CD14-positive monocyte (primary cell): ENCODE measurements at regions not wholly inside any gene's neighbourhood (a gene's known extent, or its start where the extent isn't known, plus 50 kb on each side); places are given as distances from the start of the nearest gene placed in this dataset.
"Not testable (repeated sequence)": the region's sequence is repeated elsewhere in the genome, so short reads cannot be mapped to it uniquely, and the experiment has no call there.

Experiments
- DNase-seq, 3 donors: peaks; one replicate each; pipeline ENCODE4 v3.0.0-alpha.2; 2011 to 2022
- H2AFZ ChIP-seq: 2 replicates; pipeline ENCODE4 v1.6.0; 2012; ENCODE audit warnings: mild to moderate bottlenecking, low read depth, low read length, inconsistent platforms; ENCODE audit not compliant: insufficient read depth, poor library complexity, severe bottlenecking
- H3K27ac ChIP-seq, 2 donors: 1 replicate in 1 of 2; 2 replicates in 1 of 2; pipeline ENCODE4 v1.5.1; 2012 to 2013; ENCODE audit warnings: low read length in 2 of 2, control low read depth in 1 of 2, inconsistent platforms in 1 of 2, low read depth in 1 of 2, mild to moderate bottlenecking in 1 of 2
- H3K27me3 ChIP-seq, 2 donors: one replicate each; pipeline versions ENCODE4 v1.6.0 to v1.6.1; 2011 to 2013; ENCODE audit warnings: low read length in 2 of 2; ENCODE audit not compliant: control insufficient read depth in 2 of 2, insufficient read depth in 2 of 2
- H3K36me3 ChIP-seq, 2 donors: replicated peaks in 1 of 2; 1 replicate in 1 of 2; 2 replicates in 1 of 2; pipeline versions ENCODE4 v1.5.1 to v1.6.1; 2012 to 2013; ENCODE audit warnings: low read length in 2 of 2, control low read depth in 1 of 2, inconsistent platforms in 1 of 2, mild to moderate bottlenecking in 1 of 2; ENCODE audit not compliant: insufficient read depth in 2 of 2, control insufficient read depth in 1 of 2
- H3K4me1 ChIP-seq, 2 donors: 1 replicate in 1 of 2; 2 replicates in 1 of 2; pipeline versions ENCODE4 v1.5.1 to v1.6.1; 2012 to 2013; ENCODE audit warnings: low read length in 2 of 2, control low read depth in 1 of 2, inconsistent platforms in 1 of 2, mild to moderate bottlenecking in 1 of 2, moderate library complexity in 1 of 2; ENCODE audit not compliant: insufficient read depth in 2 of 2, control insufficient read depth in 1 of 2
- H3K4me2 ChIP-seq: replicated peaks from 2 replicates; pipeline ENCODE3; 2012; ENCODE audit warnings: low read length, moderate library complexity, mild to moderate bottlenecking; ENCODE audit not compliant: poor library complexity, severe bottlenecking; ENCODE audit errors: extremely low read depth
- H3K4me3 ChIP-seq, 3 experiments: fragments of 200-600 bp in 1 of 3; sonication (generic) in 1 of 3; replicated peaks in 1 of 3; 1 replicate in 2 of 3; 2 replicates in 1 of 3; pipeline ENCODE4 v1.5.1; 2011 to 2013; ENCODE audit warnings: low read length in 3 of 3, mild to moderate bottlenecking in 3 of 3, control low read depth in 2 of 3, low read depth in 2 of 3, inconsistent platforms in 1 of 3, moderate library complexity in 1 of 3
- H3K79me2 ChIP-seq: 2 replicates; pipeline ENCODE4 v1.6.0; 2012; ENCODE audit warnings: mild to moderate bottlenecking, control low read depth, inconsistent platforms, low read length, moderate library complexity; ENCODE audit not compliant: insufficient read depth
- H3K9ac ChIP-seq: 2 replicates; pipeline ENCODE4 v1.6.0; 2017; ENCODE audit warnings: low read length, mild to moderate bottlenecking; ENCODE audit not compliant: insufficient read depth, poor library complexity, severe bottlenecking
- H3K9me3 ChIP-seq, 2 donors: replicated peaks in 1 of 2; 1 replicate in 1 of 2; 2 replicates in 1 of 2; pipeline versions ENCODE4 v1.5.1 to v1.6.1; 2012 to 2013; ENCODE audit warnings: low read length in 2 of 2, control low read depth in 1 of 2; ENCODE audit not compliant: control insufficient read depth in 1 of 2, insufficient read depth in 1 of 2
- H4K20me1 ChIP-seq: 2 replicates; pipeline ENCODE4 v1.6.0; 2012; ENCODE audit warnings: mild to moderate bottlenecking, low read length, control low read depth, moderate library complexity; ENCODE audit not compliant: insufficient read depth
- H3K27ac Mint-ChIP-seq, 7 donors: one replicate each; pipeline ENCODE4 v1.8.0; 2020; ENCODE audit warnings: mild to moderate bottlenecking in 7 of 7, mixed read lengths in 7 of 7, moderate library complexity in 6 of 7, inconsistent platforms in 2 of 7
- H3K27me3 Mint-ChIP-seq, 3 donors: one replicate each; pipeline ENCODE4 v1.8.0; 2021 to 2022; ENCODE audit warnings: low read depth in 3 of 3, mild to moderate bottlenecking in 3 of 3, mixed read lengths in 3 of 3, moderate library complexity in 3 of 3, inconsistent platforms in 1 of 3
- H3K36me3 Mint-ChIP-seq, 2 donors: one replicate each; pipeline ENCODE4 v1.8.0; 2020; ENCODE audit warnings: mixed read lengths in 2 of 2, inconsistent platforms in 1 of 2, mild to moderate bottlenecking in 1 of 2
- H3K4me1 Mint-ChIP-seq: one replicate; pipeline ENCODE4 v1.8.0; 2020; ENCODE audit warnings: mild to moderate bottlenecking, mixed read lengths
- H3K4me3 Mint-ChIP-seq, 2 donors: one replicate each; pipeline ENCODE4 v1.8.0; 2020; ENCODE audit warnings: mild to moderate bottlenecking in 2 of 2, mixed read lengths in 2 of 2, moderate library complexity in 1 of 2
- H3K9me3 Mint-ChIP-seq, 7 donors: one replicate each; pipeline ENCODE4 v1.8.0; 2020 to 2022; ENCODE audit warnings: mixed read lengths in 7 of 7, mild to moderate bottlenecking in 6 of 7, moderate library complexity in 6 of 7, inconsistent platforms in 2 of 7
- WGBS: methylation state at CpG from one replicate; pipeline ENCODE4 v1.1.5; 2013; ENCODE audit warnings: missing lambda C conversion rate; ENCODE audit not compliant: insufficient coverage; 5-methylcytosine and 5-hydroxymethylcytosine counted together
- intact Hi-C, 2 donors: fragments of 100-400 bp; cut with micrococcal nuclease; formaldehyde crosslinking; loops; one replicate each; pipeline versions ENCODE4 v1.15.0 to v1.15.1; 2023
- TF ChIP-seq, protein P1 (sequence below): fragments of 200-600 bp; IDR thresholded peaks from one replicate; pipeline ENCODE4 v1.8.0; 2022; ENCODE audit warnings: antibody characterized with exemption, mild to moderate bottlenecking

GRCh38 chr20:30356854-30357467 is 900.5 kb upstream of the DEFB115 start:
- H3K79me2 ChIP-seq, H3K36me3 ChIP-seq, H3K27ac ChIP-seq, H3K9ac ChIP-seq, intact Hi-C loops, H3K27ac Mint-ChIP-seq, DNase-seq, H3K27me3 Mint-ChIP-seq, H3K4me3 ChIP-seq, H3K4me1 ChIP-seq, H2AFZ ChIP-seq, H3K4me1 Mint-ChIP-seq, H3K9me3 ChIP-seq, H3K36me3 Mint-ChIP-seq, H3K27me3 ChIP-seq, H3K4me2 ChIP-seq, H3K4me3 Mint-ChIP-seq, H4K20me1 ChIP-seq: not testable (repeated sequence)
- peaks cover 0 to 12% (median 0%) of the 10 kb centered on the region in 7 donors for H3K9me3 Mint-ChIP-seq
- no CpG with 5 or more reads among the region's 2 CpGs for WGBS
- TF ChIP-seq, protein P1, sequence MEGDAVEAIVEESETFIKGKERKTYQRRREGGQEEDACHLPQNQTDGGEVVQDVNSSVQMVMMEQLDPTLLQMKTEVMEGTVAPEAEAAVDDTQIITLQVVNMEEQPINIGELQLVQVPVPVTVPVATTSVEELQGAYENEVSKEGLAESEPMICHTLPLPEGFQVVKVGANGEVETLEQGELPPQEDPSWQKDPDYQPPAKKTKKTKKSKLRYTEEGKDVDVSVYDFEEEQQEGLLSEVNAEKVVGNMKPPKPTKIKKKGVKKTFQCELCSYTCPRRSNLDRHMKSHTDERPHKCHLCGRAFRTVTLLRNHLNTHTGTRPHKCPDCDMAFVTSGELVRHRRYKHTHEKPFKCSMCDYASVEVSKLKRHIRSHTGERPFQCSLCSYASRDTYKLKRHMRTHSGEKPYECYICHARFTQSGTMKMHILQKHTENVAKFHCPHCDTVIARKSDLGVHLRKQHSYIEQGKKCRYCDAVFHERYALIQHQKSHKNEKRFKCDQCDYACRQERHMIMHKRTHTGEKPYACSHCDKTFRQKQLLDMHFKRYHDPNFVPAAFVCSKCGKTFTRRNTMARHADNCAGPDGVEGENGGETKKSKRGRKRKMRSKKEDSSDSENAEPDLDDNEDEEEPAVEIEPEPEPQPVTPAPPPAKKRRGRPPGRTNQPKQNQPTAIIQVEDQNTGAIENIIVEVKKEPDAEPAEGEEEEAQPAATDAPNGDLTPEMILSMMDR = peak; percentile 75

DNA sequence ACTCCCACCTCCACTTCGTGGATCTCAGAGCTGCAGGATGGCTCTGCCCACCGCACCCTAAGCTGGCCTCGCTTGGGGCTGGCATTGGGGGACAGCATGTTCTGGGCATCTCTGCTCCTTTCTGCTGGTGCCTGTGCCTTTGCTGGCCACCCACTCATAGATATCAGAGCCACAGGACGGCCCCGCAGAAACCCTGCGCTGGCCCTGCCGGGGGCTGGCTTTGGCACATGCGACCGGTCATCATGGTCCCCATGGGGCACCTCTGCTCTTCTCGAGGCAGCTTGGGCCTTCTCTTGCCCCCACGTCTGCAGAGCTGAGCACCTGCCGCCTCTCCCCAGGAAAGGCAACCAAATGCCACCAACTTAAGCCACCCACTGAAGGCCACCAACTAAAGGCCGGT is 895.7 kb upstream of the DEFB115 start:
- WGBS = 70% methylated on average over 3 of the region's 13 CpGs

GRCh38 chr20:30376430-30376766 is 881.1 kb upstream of the DEFB115 start:
- Histone ChIP-seq H3K4me2 (peak overlapping the region; percentile 63), H2AFZ (peak overlapping the region; percentile 83), H3K9ac (peak overlapping the region; percentile 70), H3K4me3 (peak overlapping the region; percentile 50 to 82 (median 63))
- intact Hi-C loops, H3K27me3 ChIP-seq, H4K20me1 ChIP-seq, H3K27ac ChIP-seq, H3K36me3 Mint-ChIP-seq, DNase-seq, H3K36me3 ChIP-seq, H3K79me2 ChIP-seq, H3K4me1 ChIP-seq, H3K9me3 ChIP-seq: not testable (repeated sequence)
- Mint-ChIP-seq H3K9me3 (peaks cover 2 to 19% (median 7%) of the 10 kb centered on the region in 7 donors), H3K4me3 (peak overlapping the region; percentile 72 to 91), H3K27me3 (peaks cover 0 to 12% (median 2%) of the 10 kb centered on the region in 3 donors), H3K27ac (peak overlapping the region in 2 of 7 donors; percentile 22 to 62), H3K4me1 (peaks cover 17% of the 10 kb centered on the region)
- 72% methylated on average over 14 of the region's 14 CpGs for WGBS

More for the DNA sequence above, 895.7 kb upstream of the DEFB115 start:
- H3K79me2 ChIP-seq, H3K27ac Mint-ChIP-seq, H3K4me1 Mint-ChIP-seq, DNase-seq, H2AFZ ChIP-seq, H3K36me3 ChIP-seq, H3K4me2 ChIP-seq, H3K27ac ChIP-seq, H3K9ac ChIP-seq, H3K4me1 ChIP-seq, H3K9me3 ChIP-seq, intact Hi-C loops, H3K4me3 Mint-ChIP-seq, H4K20me1 ChIP-seq, H3K27me3 ChIP-seq, H3K27me3 Mint-ChIP-seq, H3K4me3 ChIP-seq, H3K36me3 Mint-ChIP-seq: not testable (repeated sequence)
- peaks cover 0 to 16% (median 6%) of the 10 kb centered on the region in 7 donors for H3K9me3 Mint-ChIP-seq
